HG02943 (cell line): ENCODE measurements at regions not wholly inside any gene's neighbourhood (a gene's known extent, or its start where the extent isn't known, plus 50 kb on each side); places are given as distances from the start of the nearest gene placed in this dataset.
"Not testable (repeated sequence)": the region's sequence is repeated elsewhere in the genome, so short reads cannot be mapped to it uniquely, and the experiment has no call there.

Experiments used
- ATAC-seq: cut with Tn5 transposase; IDR thresholded peaks from one replicate; pipeline ENCODE4 v1.9.1; 2021; ENCODE audit warnings: mild to moderate bottlenecking, low read depth, moderate library complexity; ENCODE audit not compliant: unreplicated experiment

DNA sequence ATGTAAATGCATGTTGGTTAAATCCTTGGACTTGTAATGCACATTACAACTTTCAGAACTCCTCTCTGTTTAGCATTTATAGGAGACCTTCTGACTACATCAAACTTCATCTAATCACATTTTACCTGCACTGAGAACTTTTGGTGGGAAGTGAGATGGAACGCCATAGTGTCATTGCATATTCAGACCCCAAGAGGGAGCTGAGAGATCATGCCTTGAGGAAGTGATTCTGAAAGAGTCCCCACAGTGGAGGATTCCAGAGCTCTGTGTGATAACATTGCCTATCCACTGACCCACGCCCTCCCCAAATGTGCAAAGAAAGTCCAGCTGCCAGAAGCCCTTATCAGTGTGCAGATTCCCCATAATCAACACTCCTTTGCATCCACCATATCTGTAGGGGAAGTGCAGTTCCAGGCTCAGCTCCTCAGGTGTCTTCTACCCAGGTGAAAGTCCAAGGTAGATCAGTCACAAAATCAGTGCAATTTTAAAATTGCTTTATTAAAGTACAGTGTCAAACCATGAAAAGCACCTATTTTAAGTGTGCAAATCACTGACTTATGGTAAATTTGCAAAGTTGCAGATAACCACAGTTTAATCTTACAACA lies 212.4 kb downstream of the RPIA start:
- no peak for ATAC-seq

GRCh38 chr2:88913280-88913679 lies 221.8 kb downstream of the RPIA start:
- ATAC-seq, result no peak

DNA sequence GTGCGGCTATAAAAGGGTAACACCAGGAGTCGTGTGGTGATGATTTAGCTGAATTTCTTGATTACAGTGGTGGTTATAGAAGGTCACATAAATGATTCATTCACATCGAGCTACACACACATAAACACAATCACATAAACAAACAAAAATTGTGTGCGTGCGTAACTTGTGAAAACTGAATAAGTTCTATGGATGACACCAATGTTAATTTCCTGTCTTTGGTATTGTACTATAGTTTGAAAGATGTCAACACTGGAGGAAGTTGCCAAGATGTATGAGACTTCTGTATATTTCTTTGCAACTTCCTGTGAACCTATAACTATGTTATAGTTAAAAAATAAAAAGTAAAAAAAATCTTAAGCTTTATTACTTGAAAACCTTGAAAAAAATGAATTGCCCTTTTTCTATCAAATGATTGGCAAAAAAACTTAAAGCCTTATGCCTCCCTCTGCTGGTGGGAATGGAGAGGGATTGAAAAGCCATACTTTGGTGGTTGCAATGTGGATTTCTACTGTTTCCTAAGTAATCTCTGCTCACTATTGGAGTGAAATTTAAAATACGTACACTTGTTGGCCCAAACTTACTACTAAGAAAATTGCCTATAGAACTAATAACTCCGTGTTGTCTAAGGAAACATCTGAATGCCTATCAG lies 227.7 kb downstream of the RPIA start:
- no peak for ATAC-seq

- not testable (repeated sequence) for ATAC-seq
These were observed 228.9 kb downstream of the RPIA start for GRCh38 chr2:88920399-88920798.

DNA sequence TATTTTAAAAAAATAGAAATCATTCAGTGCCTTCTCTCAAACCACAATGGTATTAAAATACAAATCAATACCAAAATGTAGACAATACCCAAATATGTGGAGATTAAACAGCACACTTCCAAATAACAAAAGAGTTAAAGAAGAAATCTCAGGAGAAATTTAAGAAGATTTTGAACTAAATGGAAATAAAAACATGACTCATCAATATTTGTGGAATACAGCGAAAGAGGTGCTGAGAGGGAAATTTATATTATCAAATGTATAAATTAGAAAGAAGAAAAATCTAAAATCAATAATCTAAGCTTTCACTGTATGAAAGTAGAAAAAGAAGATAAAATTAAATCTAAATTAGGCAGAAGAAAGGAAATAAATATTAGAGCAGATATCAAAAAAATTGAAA lies 233.1 kb downstream of the RPIA start:
- no peak for ATAC-seq

DNA sequence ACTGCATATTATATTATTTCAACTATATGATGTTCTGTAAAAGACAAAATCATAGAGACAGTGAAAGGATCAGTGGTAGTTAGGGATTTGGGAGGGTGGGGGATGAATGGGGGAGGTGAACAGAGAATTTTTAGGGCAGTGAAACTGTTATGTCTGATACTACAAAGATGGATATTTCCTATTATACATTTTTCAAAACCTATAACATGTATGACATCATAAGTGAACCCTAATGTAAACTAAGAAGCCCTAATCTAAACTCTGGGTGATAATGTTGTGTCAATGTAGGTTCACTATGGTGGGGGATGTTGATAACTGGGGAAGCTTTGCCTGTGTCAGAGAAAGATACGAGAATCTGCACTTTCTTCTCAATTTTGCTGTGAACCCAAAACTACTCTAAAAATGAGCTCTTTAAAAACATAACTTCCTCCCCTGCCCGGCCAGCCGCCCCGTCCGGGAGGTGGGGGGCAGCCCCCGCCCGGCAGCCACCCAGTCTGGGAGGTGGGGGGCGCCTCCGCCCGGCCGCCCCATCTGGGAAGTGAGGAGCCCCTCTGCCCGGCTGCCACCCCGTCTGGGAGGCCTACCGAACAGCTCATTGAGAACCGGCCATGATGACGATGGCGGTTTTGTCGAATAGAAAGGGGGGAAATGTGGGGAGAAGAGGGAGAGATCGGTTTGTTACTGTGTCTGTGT lies 234.4 kb downstream of the RPIA start:
- ATAC-seq, result no peak

DNA sequence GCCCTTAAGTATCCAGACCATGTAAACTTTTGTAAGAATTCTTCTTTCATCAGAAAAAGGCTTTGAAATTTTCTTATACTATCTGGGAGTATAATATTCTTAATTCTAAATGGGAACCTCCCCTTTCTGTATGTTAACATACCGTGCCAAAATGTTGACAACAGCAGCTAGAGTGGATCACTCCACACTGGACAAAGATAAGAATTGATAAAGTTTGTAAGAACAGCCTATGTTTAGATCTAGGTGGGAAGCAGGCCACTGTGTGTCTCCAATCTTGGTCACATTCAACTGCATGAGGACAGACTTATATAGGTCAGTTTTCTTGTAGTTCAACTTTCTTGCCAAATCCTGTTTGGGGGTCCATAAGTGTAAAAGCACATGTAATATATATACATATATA lies 235.7 kb downstream of the RPIA start:
- ATAC-seq, result no peak

DNA sequence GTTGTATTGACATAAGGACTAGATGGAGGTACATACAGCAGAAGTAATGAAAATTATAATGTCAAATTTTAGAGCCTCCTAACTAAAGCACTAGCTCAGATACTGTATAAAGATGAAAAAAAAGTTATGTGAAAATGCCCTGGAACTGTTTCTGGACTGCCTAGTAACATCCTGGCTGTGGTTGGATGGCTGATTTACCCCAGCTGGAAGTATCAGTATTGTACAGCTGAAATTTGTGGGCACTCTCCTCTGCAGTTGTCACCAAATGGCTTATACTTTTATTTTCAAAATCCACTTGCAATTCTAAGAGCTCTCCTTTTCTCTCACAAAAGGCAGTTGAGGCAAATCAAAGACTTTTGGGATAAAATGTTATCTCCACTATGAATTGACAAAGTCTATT lies 239.2 kb downstream of the RPIA start:
- ATAC-seq, result no peak

GRCh38 chr2:88932686-88933085 lies 241.2 kb downstream of the RPIA start:
- no peak for ATAC-seq

DNA sequence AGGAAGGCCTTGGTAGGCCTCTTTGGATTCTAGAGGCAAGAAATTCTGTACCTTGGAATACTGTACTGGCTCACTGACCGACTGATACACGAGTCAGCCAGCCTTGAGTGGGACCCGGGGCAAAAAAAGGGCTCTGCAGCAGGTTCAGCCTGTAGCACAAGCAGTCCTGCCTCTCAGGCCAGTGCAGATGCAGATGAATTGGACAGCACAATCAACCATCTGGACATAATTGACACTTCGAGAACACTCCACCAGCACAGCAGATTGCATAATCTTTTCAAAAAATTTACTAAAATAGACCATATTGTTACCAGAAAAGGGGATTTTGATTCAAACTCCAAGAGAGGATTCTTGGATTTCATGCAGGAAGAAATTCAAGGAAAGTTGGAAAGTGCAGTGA lies 241.6 kb downstream of the RPIA start:
- no peak for ATAC-seq

- ATAC-seq, result no peak
These were observed 242.5 kb downstream of the RPIA start for GRCh38 chr2:88933980-88934379.

GRCh38 chr2:88941178-88941577 lies 249.7 kb downstream of the RPIA start:
- ATAC-seq, result not testable (repeated sequence)

DNA sequence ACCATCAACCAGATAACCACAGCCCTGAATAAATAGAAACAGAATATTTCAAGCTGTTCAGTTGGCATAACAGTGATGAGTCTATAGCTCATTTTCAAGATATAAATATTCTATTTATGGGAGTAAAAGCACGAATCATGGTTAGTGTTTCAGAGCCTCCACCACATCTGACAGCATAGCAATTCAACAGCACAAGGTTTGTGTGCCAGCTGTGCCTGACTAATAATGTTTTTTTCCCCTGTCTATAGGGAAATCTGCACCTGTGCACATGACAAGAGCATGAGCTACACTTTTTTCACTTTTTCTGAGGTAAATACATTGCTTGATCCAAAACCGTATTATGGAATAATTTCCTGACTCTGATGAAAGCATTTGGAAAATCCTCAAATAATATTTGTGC lies 251.3 kb downstream of the RPIA start:
- ATAC-seq, result no peak

- ATAC-seq, result no peak
These were observed 257.9 kb downstream of the RPIA start for GRCh38 chr2:88949336-88949735.

- no peak for ATAC-seq
These were observed 258.5 kb downstream of the RPIA start for GRCh38 chr2:88950010-88950409.

DNA sequence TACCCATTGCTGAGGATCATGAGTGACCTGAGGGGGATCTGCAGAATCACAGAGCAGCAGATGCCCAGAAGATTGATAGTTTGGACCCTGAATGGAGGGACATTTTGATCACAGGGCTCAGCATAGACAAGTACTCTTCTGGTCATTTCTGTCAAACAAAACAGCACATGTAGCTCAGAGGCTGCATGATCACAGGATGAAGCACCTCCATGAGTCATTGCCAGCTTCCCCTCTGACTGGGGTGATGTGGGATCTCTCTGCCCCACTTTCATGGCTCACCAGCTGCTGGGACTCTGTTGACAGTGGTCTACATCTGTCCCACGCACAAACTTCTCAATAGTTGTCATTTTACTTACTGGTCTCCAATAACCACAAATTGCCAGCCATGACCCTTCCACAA lies 264.1 kb downstream of the RPIA start:
- no peak for ATAC-seq

- no peak for ATAC-seq
These were observed 268.2 kb downstream of the RPIA start for GRCh38 chr2:88959480-88960204.

- ATAC-seq, result not testable (repeated sequence)
These were observed 269.9 kb downstream of the RPIA start for GRCh38 chr2:88961323-88961722.

- no peak for ATAC-seq
These were observed 276.4 kb downstream of the RPIA start for GRCh38 chr2:88967844-88968243.

DNA sequence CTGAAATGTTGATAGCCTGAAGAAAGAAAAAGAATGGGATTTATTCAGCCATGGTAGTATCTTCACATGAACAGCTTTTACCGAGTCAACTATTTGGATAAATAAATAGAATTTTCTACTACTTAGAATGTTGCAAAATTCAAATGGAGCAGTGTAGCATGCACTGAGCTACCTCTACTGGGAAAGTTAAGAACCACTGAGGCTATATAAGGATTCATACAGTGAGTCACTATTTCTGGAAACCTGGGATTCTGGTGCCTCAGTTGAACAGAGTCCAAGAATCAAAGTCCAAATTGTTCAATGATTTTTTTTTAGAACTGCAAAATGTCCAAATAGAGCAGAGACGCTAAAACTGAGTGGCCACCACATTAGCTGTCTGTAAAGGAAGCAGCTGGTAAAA lies 286.5 kb downstream of the RPIA start:
- ATAC-seq, result not testable (repeated sequence)

- ATAC-seq, result not testable (repeated sequence)
These were observed 287.0 kb downstream of the RPIA start for GRCh38 chr2:88978446-88978845.
